AG04450 (cell line): ENCODE measurements at regions not wholly inside any gene's neighbourhood (a gene's known extent, or its start where the extent isn't known, plus 50 kb on each side); places are given as distances from the start of the nearest gene placed in this dataset.

ENCODE experiments used
- CTCF ChIA-PET: fragments of 300-600, 350-600 bp; formaldehyde crosslinking; extraction: SDS; loops from one replicate; lab custom pipeline; 2022; ENCODE audit warnings: antibody characterized with exemption, inconsistent platforms; lab: Charles Lee
- POLR2A ChIA-PET: fragments of 350-600 bp; formaldehyde crosslinking; extraction: SDS; loops from one replicate; lab custom pipeline; 2021; ENCODE audit warnings: antibody characterized with exemption, inconsistent platforms; lab: Yijun Ruan, JAX
- DNase-seq: peaks from one replicate; pipeline ENCODE4 v3.0.0-alpha.2; 2011; ENCODE audit warnings: low read depth, low spot score
- H3K27ac ChIP-seq: one replicate; pipeline ENCODE4 v1.5.1; 2012; ENCODE audit warnings: low read depth, low read length, control low read depth
- H3K27me3 ChIP-seq: one replicate; pipeline ENCODE4 v1.6.0; 2012; ENCODE audit warnings: low read length; ENCODE audit not compliant: control insufficient read depth, insufficient read depth
- H3K4me3 ChIP-seq: 2 replicates; pipeline ENCODE4 v1.5.1; 2011; ENCODE audit warnings: mild to moderate bottlenecking, low read depth, low read length, control low read depth
- H3K9me3 ChIP-seq: 2 replicates; pipeline ENCODE4 v1.5.1; 2012; ENCODE audit warnings: low read length; ENCODE audit not compliant: control insufficient read depth, insufficient read depth
- CTCF ChIP-seq: IDR thresholded peaks from 2 replicates; pipeline ENCODE4 v1.5.1; 2011; ENCODE audit warnings: low read depth, low read length, control low read depth, inconsistent platforms

GRCh38 chr7:27410812-27411544 is 168.4 kb downstream of the EVX1 start:
- ChIA-PET POLR2A (no interaction called here), CTCF (no interaction called here)
- no peak overlapping the region for H3K27ac ChIP-seq
- H3K27me3 ChIP-seq = peaks cover 20% of the 10 kb centered on the region
- no peak for DNase-seq
- no peak for TF ChIP-seq CTCF
- H3K4me3 ChIP-seq = no peak overlapping the region
- H3K9me3 ChIP-seq = no peaks in the 10 kb centered on the region

- ChIA-PET POLR2A (no interaction called here), CTCF (no interaction called here)
- peaks cover 20% of the 10 kb centered on the region for H3K27me3 ChIP-seq
- no peak for TF ChIP-seq CTCF
- H3K27ac ChIP-seq = no peak overlapping the region
- H3K9me3 ChIP-seq = no peaks in the 10 kb centered on the region
- H3K4me3 ChIP-seq = no peak overlapping the region
- DNase-seq = no peak
Measured at GRCh38 chr7:27412164-27412563, 169.6 kb downstream of the EVX1 start.

- ChIA-PET POLR2A (no interaction called here), CTCF (no interaction called here)
- H3K27me3 ChIP-seq = peaks cover 14% of the 10 kb centered on the region
- TF ChIP-seq CTCF = no peak
- H3K9me3 ChIP-seq = no peaks in the 10 kb centered on the region
- DNase-seq = no peak
- no peak overlapping the region for H3K4me3 ChIP-seq
- no peak overlapping the region for H3K27ac ChIP-seq
Measured at GRCh38 chr7:27418541-27418940, 175.9 kb downstream of the EVX1 start.

GRCh38 chr7:27419581-27420177 is 177.1 kb downstream of the EVX1 start:
- ChIA-PET POLR2A (no interaction called here), CTCF (no interaction called here)
- peaks cover 7% of the 10 kb centered on the region for H3K27me3 ChIP-seq
- DNase-seq = no peak
- H3K9me3 ChIP-seq = no peaks in the 10 kb centered on the region
- no peak overlapping the region for H3K27ac ChIP-seq
- no peak overlapping the region for H3K4me3 ChIP-seq
- TF ChIP-seq CTCF = no peak

- CTCF ChIA-PET = no interaction called here
- DNase-seq = no peak
- POLR2A ChIA-PET = no interaction called here
- Histone ChIP-seq H3K27me3 (peaks cover 9% of the 10 kb centered on the region), H3K4me3 (no peak overlapping the region), H3K9me3 (no peaks in the 10 kb centered on the region), H3K27ac (no peak overlapping the region)
- TF ChIP-seq CTCF = no peak
Measured at GRCh38 chr7:27420702-27421101, 178.1 kb downstream of the EVX1 start.
